HCT116 (cell line): ENCODE measurements at regions not wholly inside any gene's neighbourhood (a gene's known extent, or its start where the extent isn't known, plus 50 kb on each side); places are given as distances from the start of the nearest gene placed in this dataset.

Experiments used
- ATAC-seq: fragments of 200-7000 bp; cut with Tn5 transposase; 2 replicates; pipeline ENCODE4 v1.9.1; 2020; ENCODE audit warnings: mild to moderate bottlenecking, moderate library complexity
- BruUV-seq: library from RNA; stranded (reverse); fragments of 400-500 nt; replicated peaks from 2 replicates; lab custom pipeline; 2021; lab: Mats Ljungman, UMichigan
- CTCF ChIA-PET: fragments of 300-600 bp; sonication (Branson Sonifier 250); formaldehyde crosslinking; loops from one replicate; lab custom pipeline; 2021; ENCODE audit warnings: antibody characterized with exemption; lab: Charles Lee
- POLR2A ChIA-PET: fragments of 300-600, 350-600 bp; sonication (Branson Sonifier 250); formaldehyde crosslinking; loops from one replicate; lab custom pipeline; 2021; ENCODE audit warnings: antibody characterized with exemption; lab: Charles Lee
- RAD21 ChIA-PET, 2 experiments: fragments of 300-600 bp; sonication (Branson Sonifier 250); formaldehyde crosslinking; loops; one replicate each; lab custom pipeline; 2023; ENCODE audit warnings: low total read pairs in 2 of 2; ENCODE audit not compliant: uncharacterized antibody in 2 of 2, unreplicated experiment in 2 of 2, low non-redundant PET in 1 of 2; lab: Charles Lee
- DNase-seq: peaks from one replicate; pipeline ENCODE4 v3.0.0-alpha.2; 2010; ENCODE audit warnings: low read depth, low spot score
- H2AFZ ChIP-seq: fragments of 200-600 bp; shearing (Covaris generic), sonication (generic); 2 replicates; pipeline ENCODE4 v1.6.1; 2017; ENCODE audit warnings: low read depth, mixed run types, mixed read lengths, antibody characterized with exemption, low read length; ENCODE audit not compliant: poor library complexity, severe bottlenecking
- H3K27ac ChIP-seq: 2 replicates; pipeline ENCODE4 v1.5.1; 2012; ENCODE audit warnings: low read depth, low read length
- H3K27me3 ChIP-seq: fragments of 200-600 bp; sonication (generic); 2 replicates; pipeline ENCODE4 v1.6.1; 2016; ENCODE audit warnings: mixed run types, low read length, mixed read lengths; ENCODE audit not compliant: insufficient read depth
- H3K36me3 ChIP-seq, 2 experiments: fragments of 200-500 bp in 1 of 2; fragments of 200-600 bp in 1 of 2; sonication (Bioruptor generic) in 1 of 2; sonication (generic) in 1 of 2; 2 replicates each; pipeline versions ENCODE4 v1.5.1 to v1.6.1; 2014 to 2016; ENCODE audit warnings: low read length in 2 of 2, inconsistent platforms in 1 of 2, mixed read lengths in 1 of 2, mixed run types in 1 of 2; ENCODE audit not compliant: insufficient read depth in 2 of 2, control insufficient read depth in 1 of 2
- H3K4me1 ChIP-seq, 2 experiments: fragments of 200-600 bp in 1 of 2; sonication (generic) in 1 of 2; 2 replicates each; pipeline versions ENCODE4 v1.5.1 to v1.6.1; 2012 to 2017; ENCODE audit warnings: low read length in 2 of 2, inconsistent platforms in 1 of 2, mild to moderate bottlenecking in 1 of 2, mixed read lengths in 1 of 2, mixed run types in 1 of 2, moderate library complexity in 1 of 2; ENCODE audit not compliant: insufficient read depth in 2 of 2, control insufficient read depth in 1 of 2
- H3K4me2 ChIP-seq: fragments of 200-600 bp; sonication (generic); 2 replicates; pipeline ENCODE4 v1.6.1; 2017; ENCODE audit warnings: mixed run types, low read length, mixed read lengths
- H3K4me3 ChIP-seq, 2 experiments: fragments of 200-600 bp in 1 of 2; sonication (generic) in 1 of 2; replicated peaks in 1 of 2; 2 replicates each; pipeline ENCODE4 v1.5.1; 2011 to 2016; ENCODE audit warnings: low read length in 2 of 2, control low read depth in 1 of 2, low read depth in 1 of 2, mild to moderate bottlenecking in 1 of 2, mixed read lengths in 1 of 2, mixed run types in 1 of 2
- H3K79me2 ChIP-seq: fragments of 200-600 bp; sonication (generic); 2 replicates; pipeline ENCODE4 v1.6.1; 2017; ENCODE audit warnings: mild to moderate bottlenecking, mixed run types, low read length, moderate library complexity, mixed read lengths; ENCODE audit not compliant: insufficient read depth
- H3K9ac ChIP-seq: fragments of 200-600 bp; sonication (generic); 2 replicates; pipeline ENCODE4 v1.6.1; 2016; ENCODE audit warnings: low read length, mixed read lengths
- H3K9me2 ChIP-seq: fragments of 200-600 bp; sonication (generic), shearing (Covaris generic); 2 replicates; pipeline ENCODE4 v1.6.1; 2017; ENCODE audit warnings: mixed run types, mild to moderate bottlenecking, moderate library complexity; ENCODE audit not compliant: insufficient read depth
- H3K9me3 ChIP-seq, 2 experiments: fragments of 200-500 bp in 1 of 2; fragments of 200-600 bp in 1 of 2; sonication (Bioruptor generic) in 1 of 2; sonication (generic) in 1 of 2; 2 replicates each; pipeline ENCODE4 v1.6.1; 2014 to 2017; ENCODE audit warnings: low read length in 2 of 2, mixed read lengths in 2 of 2, inconsistent platforms in 1 of 2, low read depth in 1 of 2, mild to moderate bottlenecking in 1 of 2, mixed run types in 1 of 2, moderate library complexity in 1 of 2; ENCODE audit not compliant: control insufficient read depth in 1 of 2, insufficient read depth in 1 of 2
- H4K20me1 ChIP-seq: fragments of 200-600 bp; sonication (generic), shearing (Covaris generic); 2 replicates; pipeline ENCODE4 v1.6.1; 2017; ENCODE audit warnings: mixed run types, mild to moderate bottlenecking, moderate library complexity; ENCODE audit not compliant: insufficient read depth
- EGR1 ChIP-seq: IDR thresholded peaks from 2 replicates; pipeline ENCODE4 v1.6.1; 2012; ENCODE audit warnings: low read depth
- ELF1 ChIP-seq: IDR thresholded peaks from 2 replicates; pipeline ENCODE4 v1.6.1; 2012; ENCODE audit warnings: low read depth, borderline replicate concordance
- EZH2phosphoT487 ChIP-seq: fragments of 200-600 bp; IDR thresholded peaks from 2 replicates; pipeline ENCODE4 v1.6.1; 2018; ENCODE audit warnings: antibody characterized with exemption, borderline replicate concordance
- FOSL1 ChIP-seq: IDR thresholded peaks from 2 replicates; pipeline ENCODE4 v1.6.1; 2012; ENCODE audit warnings: low read depth
- JUND ChIP-seq: IDR thresholded peaks from 2 replicates; pipeline ENCODE4 v1.6.1; 2012
- SIN3A ChIP-seq: IDR thresholded peaks from 2 replicates; pipeline ENCODE4 v1.6.1; 2012; ENCODE audit warnings: low read depth
- TCF7L2 ChIP-seq: IDR thresholded peaks from 2 replicates; pipeline ENCODE4 v1.7.0; 2011; ENCODE audit warnings: borderline replicate concordance, inconsistent platforms; ENCODE audit not compliant: insufficient read depth, insufficient read length; ENCODE audit errors: extremely low read depth
- ZFX ChIP-seq: fragments of 450-650 bp; IDR thresholded peaks from 2 replicates; pipeline ENCODE4 v1.6.1; 2017
- intact Hi-C: fragments of 100-400 bp; cut with micrococcal nuclease; formaldehyde crosslinking; loops from 2 replicates; pipeline ENCODE4 v1.10.0; 2022
- TF ChIP-seq, protein P1 (sequence below): IDR thresholded peaks from 2 replicates; pipeline ENCODE4 v1.6.1; 2012
- TF ChIP-seq, protein P2 (sequence below): IDR thresholded peaks from 2 replicates; pipeline ENCODE4 v1.6.1; 2012
- TF ChIP-seq, protein P3 (sequence below), 3 experiments: fragments of 200-600 bp in 1 of 3; sonication (generic) in 1 of 3; IDR thresholded peaks in 2 of 3; conservative IDR thresholded peaks in 1 of 3; 2 replicates each; pipeline ENCODE4 v1.5.1; 2012 to 2017; ENCODE audit warnings: low read depth in 2 of 3, low read length in 2 of 3, antibody characterized with exemption in 1 of 3, borderline replicate concordance in 1 of 3, control low read depth in 1 of 3, mild to moderate bottlenecking in 1 of 3, mixed read lengths in 1 of 3, mixed run types in 1 of 3, moderate library complexity in 1 of 3; ENCODE audit not compliant: insufficient read depth in 1 of 3

DNA sequence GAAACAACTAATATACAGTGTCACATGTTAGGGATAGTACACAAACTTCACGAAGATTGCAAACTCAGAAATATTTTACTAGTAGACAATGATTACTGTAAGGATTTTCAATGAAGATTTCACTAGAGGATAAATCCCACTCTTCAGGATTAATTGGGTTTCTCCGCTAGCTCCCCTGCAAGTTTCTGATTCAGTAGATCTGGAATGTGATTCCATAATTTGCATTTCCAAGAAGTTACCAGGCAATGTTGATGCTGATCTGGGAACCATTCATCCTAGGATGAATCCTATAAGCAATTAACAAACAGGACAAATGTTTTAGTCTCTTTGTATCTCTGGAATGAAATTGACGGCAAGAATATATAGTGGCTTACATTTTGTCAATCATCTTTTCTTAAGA, 272.4 kb downstream of the ALX1 start:
- ChIA-PET POLR2A (no interaction called here), CTCF (no interaction called here), RAD21 (no interaction called here)
- Histone ChIP-seq H3K9me3 (no peaks in the 10 kb centered on the region), H4K20me1 (no peaks in the 10 kb centered on the region), H3K4me2 (no peak overlapping the region), H3K9me2 (no peaks in the 10 kb centered on the region), H3K4me1 (no peaks in the 10 kb centered on the region), H2AFZ (no peak overlapping the region), H3K36me3 (no peaks in the 10 kb centered on the region), H3K79me2 (no peaks in the 10 kb centered on the region), H3K9ac (no peak overlapping the region), H3K4me3 (no peak overlapping the region), H3K27ac (no peak overlapping the region), H3K27me3 (no peaks in the 10 kb centered on the region)
- intact Hi-C loops: no loop called here
- no TSS peak for BruUV-seq
- no peak for TF ChIP-seq ELF1
- no peak for TF ChIP-seq FOSL1
- TF ChIP-seq ZFX: no peak
- no peak for TF ChIP-seq EGR1
- TF ChIP-seq, protein P1, sequence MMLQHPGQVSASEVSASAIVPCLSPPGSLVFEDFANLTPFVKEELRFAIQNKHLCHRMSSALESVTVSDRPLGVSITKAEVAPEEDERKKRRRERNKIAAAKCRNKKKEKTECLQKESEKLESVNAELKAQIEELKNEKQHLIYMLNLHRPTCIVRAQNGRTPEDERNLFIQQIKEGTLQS: no peak
- ATAC-seq: no peak
- no peak for DNase-seq

DNA sequence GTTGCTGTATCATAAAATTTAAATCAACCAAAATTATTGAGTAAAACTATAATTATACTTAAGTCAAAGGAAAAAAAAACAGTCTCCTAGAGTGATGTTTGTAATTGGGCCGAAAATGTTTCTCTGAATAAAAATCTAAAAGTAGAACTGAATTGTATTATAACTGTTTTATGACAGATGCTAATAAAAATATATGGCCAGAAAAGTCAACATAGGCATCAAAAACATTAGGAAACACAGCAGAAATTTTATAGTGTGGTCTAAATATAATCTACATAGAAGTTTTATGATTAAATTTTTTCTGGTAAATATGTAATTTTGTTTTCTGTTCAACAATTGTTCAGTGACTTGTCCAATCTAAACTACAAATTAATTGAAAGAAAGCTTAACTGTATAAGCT, 277.8 kb downstream of the ALX1 start:
- BruUV-seq: no TSS peak
- intact Hi-C loops: no loop called here
- H2AFZ ChIP-seq: peak overlapping the region; percentile 56
- H3K27me3 ChIP-seq: no peaks in the 10 kb centered on the region
- H3K4me3 ChIP-seq: no peak overlapping the region
- no peaks in the 10 kb centered on the region for H3K79me2 ChIP-seq
- H3K27ac ChIP-seq: no peak overlapping the region
- ChIA-PET CTCF (interaction anchor here (1.4 kb wide), 1 partner anchor 17 kb away, joined by 3 read pairs; no protein-coding TSS in a partner anchor), POLR2A (no interaction called here), RAD21 (no interaction called here)
- no peaks in the 10 kb centered on the region for H3K9me2 ChIP-seq
- H3K9ac ChIP-seq: no peak overlapping the region
- no peaks in the 10 kb centered on the region for H3K4me1 ChIP-seq
- H3K36me3 ChIP-seq: no peaks in the 10 kb centered on the region
- H4K20me1 ChIP-seq: no peaks in the 10 kb centered on the region
- H3K9me3 ChIP-seq: no peaks in the 10 kb centered on the region
- no peak overlapping the region for H3K4me2 ChIP-seq
- ATAC-seq (no peak), DNase-seq (no peak)
- TF ChIP-seq TCF7L2 (no peak), EZH2phosphoT487 (no peak), JUND (no peak), EGR1 (no peak), SIN3A (no peak)
- TF ChIP-seq, protein P2, sequence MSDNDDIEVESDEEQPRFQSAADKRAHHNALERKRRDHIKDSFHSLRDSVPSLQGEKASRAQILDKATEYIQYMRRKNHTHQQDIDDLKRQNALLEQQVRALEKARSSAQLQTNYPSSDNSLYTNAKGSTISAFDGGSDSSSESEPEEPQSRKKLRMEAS: no peak
- TF ChIP-seq, protein P3, sequence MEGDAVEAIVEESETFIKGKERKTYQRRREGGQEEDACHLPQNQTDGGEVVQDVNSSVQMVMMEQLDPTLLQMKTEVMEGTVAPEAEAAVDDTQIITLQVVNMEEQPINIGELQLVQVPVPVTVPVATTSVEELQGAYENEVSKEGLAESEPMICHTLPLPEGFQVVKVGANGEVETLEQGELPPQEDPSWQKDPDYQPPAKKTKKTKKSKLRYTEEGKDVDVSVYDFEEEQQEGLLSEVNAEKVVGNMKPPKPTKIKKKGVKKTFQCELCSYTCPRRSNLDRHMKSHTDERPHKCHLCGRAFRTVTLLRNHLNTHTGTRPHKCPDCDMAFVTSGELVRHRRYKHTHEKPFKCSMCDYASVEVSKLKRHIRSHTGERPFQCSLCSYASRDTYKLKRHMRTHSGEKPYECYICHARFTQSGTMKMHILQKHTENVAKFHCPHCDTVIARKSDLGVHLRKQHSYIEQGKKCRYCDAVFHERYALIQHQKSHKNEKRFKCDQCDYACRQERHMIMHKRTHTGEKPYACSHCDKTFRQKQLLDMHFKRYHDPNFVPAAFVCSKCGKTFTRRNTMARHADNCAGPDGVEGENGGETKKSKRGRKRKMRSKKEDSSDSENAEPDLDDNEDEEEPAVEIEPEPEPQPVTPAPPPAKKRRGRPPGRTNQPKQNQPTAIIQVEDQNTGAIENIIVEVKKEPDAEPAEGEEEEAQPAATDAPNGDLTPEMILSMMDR (IDR thresholded peaks at IDR 0.05 in 2 of 3, conservative IDR thresholded peaks at IDR 0.05 in 1 of 3; ENCODE audit: borderline replicate concordance in 1 of 3, insufficient read depth in 1 of 3, low read depth in 2 of 3, low read length in 2 of 3): no peak
